HG03066 (cell line): ENCODE measurements at regions not wholly inside any gene's neighbourhood (a gene's known extent, or its start where the extent isn't known, plus 50 kb on each side); places are given as distances from the start of the nearest gene placed in this dataset.

Experiments used
- ATAC-seq: cut with Tn5 transposase; IDR thresholded peaks from one replicate; pipeline ENCODE4 v1.9.1; 2021; ENCODE audit warnings: low read depth; ENCODE audit not compliant: unreplicated experiment

DNA sequence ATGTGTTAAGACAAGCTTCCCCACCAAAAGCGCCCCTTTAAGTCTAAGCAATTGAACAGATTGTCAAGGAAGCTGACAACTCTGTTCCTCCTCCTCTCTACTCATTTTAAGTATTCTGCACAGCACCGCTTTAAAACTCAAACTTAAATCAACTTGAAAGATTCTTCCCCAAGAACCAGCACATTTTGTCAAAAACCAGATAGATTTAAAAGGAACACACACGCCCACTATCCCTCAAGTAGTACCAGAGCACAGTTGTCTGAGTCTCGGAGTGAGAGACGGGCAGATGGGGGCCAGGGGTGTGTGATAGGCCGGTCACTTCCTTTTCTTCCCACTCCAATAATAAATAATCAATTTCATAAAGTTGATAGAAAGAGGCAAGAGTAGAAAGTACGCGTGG is 67.7 kb upstream of the POU3F3 start:
- no peak for ATAC-seq

DNA sequence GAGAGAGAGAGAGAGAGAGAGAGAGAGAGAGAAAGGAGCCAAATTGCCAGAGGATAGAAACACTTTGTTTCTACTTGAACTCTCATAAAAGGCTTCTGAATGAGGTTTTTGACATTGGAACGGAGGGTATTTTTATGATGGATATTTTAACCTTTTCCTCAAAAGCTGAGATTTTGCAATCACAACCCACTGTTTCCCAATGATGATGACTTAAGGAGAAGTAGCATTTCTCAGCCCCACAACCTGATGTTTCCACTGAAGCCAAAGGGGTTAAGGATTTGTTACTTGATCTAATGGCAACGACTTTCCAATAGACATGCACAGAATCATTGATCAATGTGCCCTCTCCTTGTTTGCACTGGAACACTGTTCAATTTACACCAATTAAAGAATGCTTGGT is 67.1 kb upstream of the POU3F3 start:
- ATAC-seq: no peak

GRCh38 chr2:104787298-104788065 is 66.4 kb upstream of the POU3F3 start:
- ATAC-seq: no peak

DNA sequence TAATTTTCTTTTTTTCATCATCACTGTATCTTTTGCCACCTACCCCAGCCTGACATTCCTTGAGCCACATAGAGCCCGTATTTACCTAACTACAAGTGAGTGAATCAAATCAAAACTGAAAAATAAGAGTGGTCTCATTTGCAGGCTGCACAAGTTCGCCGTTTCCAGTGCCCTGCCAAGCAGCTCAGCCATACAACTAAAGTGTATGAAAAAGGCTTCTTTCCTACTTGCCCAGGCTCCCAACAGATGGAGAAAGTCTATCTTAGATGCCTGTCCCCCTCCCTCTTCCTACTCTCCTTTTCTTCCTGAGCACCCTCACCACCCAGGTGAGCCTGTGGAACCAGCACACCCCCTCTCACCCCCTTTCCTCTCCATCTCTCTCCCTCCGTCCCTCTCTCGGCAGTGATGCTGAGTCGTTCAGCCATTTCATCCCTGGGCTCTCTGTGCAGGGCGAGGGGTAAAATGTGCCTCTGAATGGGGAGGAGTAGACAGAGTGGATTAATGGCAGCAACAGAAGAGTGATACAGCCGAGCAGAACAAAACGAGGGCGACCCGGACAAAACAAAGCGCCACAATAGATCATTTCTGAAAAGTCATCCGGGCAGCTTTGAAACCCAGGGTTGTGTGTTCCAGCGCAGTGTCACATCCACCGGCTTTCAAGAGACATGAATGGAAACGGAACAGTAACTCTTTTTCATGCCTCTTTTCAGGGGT is 65.0 kb upstream of the POU3F3 start:
- ATAC-seq: no peak

DNA sequence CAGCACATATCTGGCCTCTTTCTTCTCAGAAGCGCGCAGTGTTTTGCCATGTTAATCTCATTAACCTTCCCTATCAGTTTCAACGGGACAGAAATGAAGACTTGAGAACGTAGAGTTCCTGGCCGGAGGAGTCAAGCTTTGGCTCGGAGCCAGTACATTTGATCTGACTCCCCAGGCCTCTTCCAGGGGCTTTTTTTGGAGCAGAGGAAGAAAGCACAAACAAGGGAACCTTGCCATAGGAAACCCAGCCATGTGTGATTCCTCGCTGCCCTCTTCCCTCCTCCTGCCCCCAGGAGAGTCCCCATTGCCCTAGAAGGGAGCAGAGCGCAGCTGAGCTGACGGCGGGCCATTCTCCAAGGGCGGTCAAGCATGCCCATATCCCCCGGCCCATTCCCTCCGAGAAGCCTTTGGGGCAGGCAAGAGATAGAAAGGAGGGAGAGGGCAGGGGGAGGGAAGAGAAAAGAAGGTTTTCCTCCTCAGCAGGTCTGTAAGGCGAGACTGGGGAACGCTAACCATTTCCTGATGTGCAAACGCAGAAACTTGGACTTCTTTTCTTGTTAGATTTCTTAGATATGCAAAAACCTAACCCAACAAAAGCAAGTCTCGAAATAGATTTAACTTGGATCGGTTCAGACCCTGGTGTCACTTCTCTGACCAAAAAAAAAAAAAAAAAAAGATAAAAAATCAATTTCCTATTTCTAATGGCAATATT is 63.7 kb upstream of the POU3F3 start:
- no peak for ATAC-seq

GRCh38 chr2:104790901-104791495 is 62.9 kb upstream of the POU3F3 start:
- ATAC-seq: no peak

GRCh38 chr2:104793966-104794365 is 59.9 kb upstream of the POU3F3 start:
- no peak for ATAC-seq

GRCh38 chr2:104794441-104794840 is 59.5 kb upstream of the POU3F3 start:
- no peak for ATAC-seq
